ENCODE measurements at regions not wholly inside any gene's neighbourhood (a gene's known extent, or its start where the extent isn't known, plus 50 kb on each side); places are given as distances from the start of the nearest gene placed in this dataset.
"Not testable (repeated sequence)": the region's sequence is repeated elsewhere in the genome, so short reads cannot be mapped to it uniquely, and the experiment has no call there.

GRCh38 chrX:139475432-139475831, 55.1 kb upstream of the F9 start:
- no peak for DNase-seq (ENCODE audit: low spot score)

- not testable (repeated sequence) for DNase-seq (ENCODE audit: low spot score)
Measured at GRCh38 chrX:139461945-139462344, 68.6 kb upstream of the F9 start.

GRCh38 chrX:139454743-139455142, 75.8 kb upstream of the F9 start:
- DNase-seq (ENCODE audit: low spot score), result no peak

DNA sequence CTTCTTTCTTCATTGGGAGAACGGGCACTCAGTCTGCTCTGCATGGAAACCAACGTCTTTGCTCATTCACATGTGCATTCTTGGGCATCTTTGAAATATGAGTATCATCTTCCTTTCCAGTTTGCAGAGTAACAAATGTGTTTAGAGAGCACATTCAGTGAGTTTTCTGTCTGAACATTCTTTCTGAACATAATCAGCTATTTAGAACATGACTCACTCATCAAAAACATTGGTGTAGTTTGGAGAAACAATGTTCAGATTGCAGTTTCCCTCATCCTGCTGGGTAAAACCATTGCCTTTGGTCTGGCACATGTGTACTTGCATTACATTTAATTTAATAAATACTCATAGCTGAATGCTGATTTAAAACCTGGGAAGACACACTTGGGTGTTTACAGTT, 81.5 kb upstream of the F9 start:
- no peak for DNase-seq (ENCODE audit: low spot score)

DNA sequence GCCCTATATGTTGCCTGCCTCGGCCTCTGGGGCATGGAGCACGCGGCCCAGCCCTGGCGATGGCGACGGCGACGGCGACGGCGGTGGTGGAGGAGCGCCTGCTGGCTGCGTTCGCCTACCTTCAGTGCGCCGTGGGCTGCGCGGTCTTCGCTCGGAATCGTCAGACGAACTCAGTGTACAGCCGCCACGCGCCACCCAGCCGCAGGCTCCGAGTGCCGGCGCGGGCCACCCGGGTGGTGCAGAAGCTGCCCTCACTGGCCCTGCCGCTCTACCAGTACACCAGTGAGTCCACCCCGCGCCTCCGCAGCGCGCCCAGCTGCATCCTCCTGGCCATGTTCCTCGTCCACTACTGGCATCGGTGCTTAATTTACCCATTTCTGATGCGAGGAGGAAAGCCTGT, 83.7 kb upstream of the F9 start:
- DNase-seq (ENCODE audit: low spot score), result no peak

- no peak for DNase-seq (ENCODE audit: low spot score)
Measured at GRCh38 chrX:139429913-139430312, 100.6 kb upstream of the F9 start.

DNA sequence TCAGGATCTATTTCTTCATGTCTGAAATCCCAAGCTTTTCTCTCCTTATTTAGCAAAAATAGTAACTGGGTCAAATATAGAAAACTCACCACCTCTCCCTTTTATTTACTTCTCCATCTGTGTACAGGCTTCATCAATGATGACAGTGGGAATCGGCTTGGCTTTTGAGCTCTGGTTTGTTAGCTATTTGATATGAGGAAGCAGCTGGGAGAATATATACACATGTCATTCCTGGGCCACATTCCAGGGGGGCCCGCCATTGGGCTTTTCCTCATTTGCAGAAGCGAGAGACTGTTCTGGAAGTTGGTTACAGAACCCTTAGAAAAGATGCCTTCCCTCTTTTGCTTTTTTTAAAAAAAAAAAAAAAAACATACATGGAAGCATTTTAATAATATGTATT, 107.4 kb upstream of the F9 start:
- no peak for DNase-seq (ENCODE audit: low spot score)

GRCh38 chrX:139398258-139398657, 132.3 kb upstream of the F9 start:
- not testable (repeated sequence) for DNase-seq (ENCODE audit: low spot score)

DNA sequence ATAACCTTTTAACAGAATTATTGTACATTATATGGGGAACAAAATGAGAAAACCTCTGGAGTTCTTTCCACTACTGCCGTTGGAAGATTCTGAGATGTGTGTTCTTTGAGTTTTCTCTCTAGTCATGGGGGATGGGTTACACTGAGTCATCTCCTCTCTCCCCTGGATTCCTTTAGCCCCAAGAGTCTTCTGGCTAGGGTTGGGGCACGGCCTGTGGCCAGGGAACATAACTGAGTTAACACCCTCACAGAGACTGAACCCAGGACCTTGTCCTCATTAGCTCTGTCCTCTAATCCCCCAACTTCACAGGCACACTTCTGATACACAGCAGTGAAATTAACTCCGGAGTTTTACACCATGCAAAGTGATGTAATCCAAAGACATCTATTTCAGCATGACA, 142.3 kb upstream of the F9 start:
- no peak for DNase-seq (ENCODE audit: low spot score)

GRCh38 chrX:139382529-139382928, 148.0 kb upstream of the F9 start:
- no peak for DNase-seq (ENCODE audit: low spot score)

DNA sequence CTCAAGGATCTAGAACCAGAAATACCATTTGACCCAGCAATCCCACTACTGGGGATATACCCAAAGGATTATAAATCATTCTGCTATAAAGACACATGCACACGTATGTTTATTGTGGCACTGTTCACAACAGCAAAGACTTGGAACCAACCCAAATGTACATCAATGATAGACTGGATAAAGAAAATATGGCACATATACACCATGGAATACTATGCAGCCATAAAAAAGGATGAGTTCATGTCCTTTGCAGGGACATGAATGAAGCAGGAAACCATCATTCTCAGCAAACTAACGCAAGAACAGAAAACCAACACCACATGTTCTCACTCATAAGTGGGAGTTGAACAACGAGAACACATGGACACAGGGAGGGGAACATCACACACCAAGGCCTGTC, 154.0 kb upstream of the F9 start:
- not testable (repeated sequence) for DNase-seq (ENCODE audit: low spot score)

- DNase-seq (ENCODE audit: low spot score), result no peak
Measured at GRCh38 chrX:139360356-139360755, 170.2 kb upstream of the F9 start.

DNA sequence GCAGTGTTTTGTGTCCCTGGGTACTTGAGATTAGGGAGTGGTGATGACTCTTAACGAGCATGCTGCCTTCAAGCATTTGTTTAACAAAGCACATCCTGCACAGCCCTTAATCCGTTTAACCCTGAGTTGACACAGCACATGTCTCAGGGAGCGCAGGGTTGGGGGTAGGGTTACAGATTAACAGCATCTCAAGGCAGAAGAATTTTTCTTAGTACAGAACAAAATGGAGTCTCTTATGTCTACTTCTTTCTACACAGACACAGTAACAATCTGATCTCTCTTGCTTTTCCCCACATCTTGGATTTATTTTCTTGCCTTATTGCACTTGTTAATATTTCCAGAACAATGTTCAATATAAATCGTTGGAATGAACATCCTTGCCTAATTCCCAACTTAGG, 187.9 kb upstream of the F9 start:
- DNase-seq (ENCODE audit: low spot score), result not testable (repeated sequence)

DNA sequence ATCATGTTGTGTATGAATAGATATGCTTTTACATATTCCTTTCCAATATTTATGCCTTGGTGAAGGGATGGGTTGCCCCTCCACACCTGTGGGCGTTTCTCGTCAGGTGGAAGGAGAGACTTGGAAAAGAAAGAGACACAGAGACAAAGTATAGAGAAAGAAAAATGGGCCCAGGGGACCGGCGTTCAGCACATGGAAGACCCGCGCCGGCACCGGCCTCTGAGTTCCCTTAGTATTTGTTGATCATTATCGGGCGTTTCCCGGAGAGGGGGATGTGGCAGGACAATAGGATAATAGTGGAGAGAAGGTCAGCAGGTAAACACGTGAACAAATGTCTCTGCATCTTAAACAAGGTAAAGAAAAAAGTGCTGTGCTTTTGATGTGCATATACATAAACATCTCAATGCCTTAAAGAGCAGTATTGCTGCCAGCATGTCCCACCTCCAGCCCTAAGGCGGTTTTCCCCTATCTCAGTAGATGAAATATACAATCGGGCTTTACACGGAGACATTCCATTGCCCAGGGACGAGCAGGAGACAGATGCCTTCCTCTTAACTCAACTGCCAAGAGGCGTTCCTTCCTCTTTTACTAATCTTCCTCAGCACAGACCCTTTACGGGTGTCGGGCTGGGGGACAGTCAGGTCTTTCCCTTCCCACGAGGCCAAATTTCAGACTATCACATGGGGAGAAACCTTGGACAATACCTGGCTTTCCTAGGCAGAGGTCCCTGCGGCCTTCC, 188.5 kb upstream of the F9 start:
- not testable (repeated sequence) for DNase-seq (ENCODE audit: low spot score)

GRCh38 chrX:139332441-139332840, 198.1 kb upstream of the F9 start:
- DNase-seq (ENCODE audit: low spot score), result no peak

DNA sequence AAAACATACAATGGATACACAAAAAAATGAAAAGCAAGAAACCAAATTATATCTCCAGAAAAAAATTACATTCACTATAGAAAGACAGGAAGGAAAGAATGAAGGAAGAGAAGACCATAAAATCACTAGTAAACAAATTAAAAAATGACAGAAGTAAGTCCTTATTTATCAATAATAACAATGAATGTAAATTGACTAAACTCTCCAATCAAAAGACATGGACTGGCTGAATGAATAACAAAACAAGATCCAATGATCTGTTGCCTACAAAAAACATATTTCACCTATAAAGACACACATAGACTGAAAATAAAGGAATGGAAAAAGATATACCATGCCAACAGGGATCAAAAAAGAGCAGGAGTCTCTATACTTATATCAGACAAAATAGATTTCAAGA, 203.2 kb upstream of the F9 start:
- no peak for DNase-seq (ENCODE audit: low spot score)

DNA sequence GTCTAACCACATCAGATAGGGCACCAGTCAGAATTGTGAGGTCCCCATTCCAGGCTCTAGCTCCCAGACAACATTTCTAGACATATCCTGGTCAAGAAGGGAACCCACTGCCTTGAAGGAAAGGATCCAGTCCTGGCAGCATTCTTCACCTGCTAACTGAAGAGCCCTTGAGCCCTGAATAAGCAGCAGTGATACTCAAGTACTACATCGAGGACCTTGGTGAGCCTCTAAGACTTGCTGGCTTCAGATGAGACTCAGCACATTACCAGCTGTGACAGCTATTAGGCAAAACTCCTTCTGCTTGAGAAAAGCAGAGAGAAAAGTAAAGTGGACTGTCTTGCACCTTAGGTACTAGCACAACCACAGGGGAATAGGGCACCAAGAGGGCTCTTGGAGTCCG, 205.8 kb upstream of the F9 start:
- DNase-seq (ENCODE audit: low spot score), result no peak

GRCh38 chrX:139320661-139321354, 209.7 kb upstream of the F9 start:
- not testable (repeated sequence) for DNase-seq (ENCODE audit: low spot score)

GRCh38 chrX:139306675-139307074, 223.9 kb upstream of the F9 start:
- DNase-seq (ENCODE audit: low spot score), result not testable (repeated sequence)

DNA sequence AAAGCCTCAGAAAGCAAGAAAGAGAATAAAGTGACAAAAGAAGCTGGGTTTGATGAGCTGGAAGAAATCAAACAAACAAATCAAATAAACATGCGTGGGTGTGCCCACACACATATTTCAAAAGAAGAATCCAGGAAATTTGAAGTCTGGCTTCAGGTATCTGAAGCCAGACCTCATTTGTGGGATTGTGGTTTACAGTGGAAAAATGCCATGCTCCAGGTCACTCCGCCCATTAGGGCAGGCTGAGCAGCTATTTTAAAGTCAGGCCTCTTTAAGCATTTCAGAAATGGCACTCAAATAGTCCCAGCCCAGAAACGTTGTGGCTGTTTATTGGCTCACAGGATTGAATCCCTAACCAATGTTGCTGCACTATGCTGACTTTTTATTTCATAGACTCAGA, 226.1 kb upstream of the F9 start:
- DNase-seq (ENCODE audit: low spot score), result no peak

DNA sequence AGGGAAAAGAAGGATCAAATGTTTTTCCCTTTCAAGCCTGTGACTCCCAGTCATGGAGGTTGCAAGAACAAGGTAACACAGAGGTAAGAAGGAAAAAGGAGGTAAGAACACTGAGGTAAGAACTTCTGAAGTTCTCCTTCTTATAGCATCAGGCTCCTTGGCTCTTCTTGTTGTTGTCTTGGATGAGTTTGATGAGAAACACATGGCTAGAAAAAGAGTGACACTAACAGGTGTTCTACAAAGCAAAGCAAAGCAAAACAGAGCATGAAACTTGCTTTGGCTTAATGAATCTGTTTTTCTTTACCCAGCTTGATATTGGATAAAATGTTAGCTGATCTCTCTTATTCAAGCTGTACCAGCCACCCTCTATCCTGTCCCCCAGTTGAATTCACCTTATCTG, 231.2 kb upstream of the F9 start:
- no peak for DNase-seq (ENCODE audit: low spot score)

DNA sequence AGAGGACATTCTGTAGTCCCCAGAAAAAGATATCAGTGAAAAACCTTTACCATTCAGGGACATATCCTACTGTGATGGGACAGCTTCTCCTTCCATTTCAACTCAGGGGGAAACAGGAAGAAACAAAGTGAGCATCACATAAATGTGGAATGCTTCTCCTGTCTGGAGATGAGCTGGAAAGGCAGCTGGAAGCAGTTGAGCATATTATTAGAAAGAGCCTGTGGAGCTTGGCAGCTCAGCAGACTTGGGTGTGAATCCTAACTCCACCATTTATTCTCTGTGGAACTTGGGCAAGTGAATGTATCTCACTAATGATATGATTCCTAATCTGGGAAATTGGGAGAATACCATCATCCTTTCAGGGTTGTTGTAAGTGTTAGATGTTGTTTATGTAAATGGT, 232.1 kb upstream of the F9 start:
- DNase-seq (ENCODE audit: low spot score), result no peak

GRCh38 chrX:139297638-139298037, 232.9 kb upstream of the F9 start:
- DNase-seq (ENCODE audit: low spot score), result no peak

GRCh38 chrX:139293991-139294390, 236.5 kb upstream of the F9 start:
- DNase-seq (ENCODE audit: low spot score), result no peak
